Vagina (tissue), 2 donors: ENCODE measurements at regions not wholly inside any gene's neighbourhood (a gene's known extent, or its start where the extent isn't known, plus 50 kb on each side); places are given as distances from the start of the nearest gene placed in this dataset.

Experiments used
- DNase-seq, 2 donors: peaks; one replicate each; pipeline ENCODE4 v3.0.0-alpha.2; 2017; ENCODE audit errors: extremely low spot score in 2 of 2
- H3K27ac ChIP-seq: fragments of 200-600 bp; sonication (generic); one replicate; pipeline ENCODE4 v1.5.1; 2019
- H3K27me3 ChIP-seq: fragments of 200-600 bp; sonication (generic); one replicate; pipeline ENCODE4 v1.5.1; 2019
- H3K36me3 ChIP-seq, 2 donors: fragments of 200-600 bp; sonication (generic); one replicate each; pipeline ENCODE4 v1.5.1; 2017 to 2019
- H3K4me1 ChIP-seq: fragments of 200-600 bp; sonication (generic); one replicate; pipeline ENCODE4 v1.5.1; 2019
- H3K4me3 ChIP-seq, 2 donors: fragments of 200-600 bp; sonication (generic); 1 replicate in 1 of 2; 2 replicates in 1 of 2; pipeline ENCODE4 v1.5.1; 2016 to 2019
- H3K9me3 ChIP-seq: fragments of 200-600 bp; sonication (generic); one replicate; pipeline ENCODE4 v1.5.1; 2019
- POLR2A ChIP-seq, 2 donors: fragments of 450-650 bp; IDR thresholded peaks; one replicate each; pipeline ENCODE4 v1.6.1; 2017; ENCODE audit warnings: antibody characterized with exemption in 2 of 2, mild to moderate bottlenecking in 2 of 2, moderate library complexity in 2 of 2
- POLR2AphosphoS5 ChIP-seq, 2 donors: sonication (generic); formaldehyde crosslinking; IDR thresholded peaks; one replicate each; pipeline ENCODE4 v1.9.0; 2017; ENCODE audit warnings: antibody characterized with exemption in 2 of 2, mild to moderate bottlenecking in 2 of 2, low read depth in 1 of 2; ENCODE audit not compliant: insufficient read depth in 1 of 2
- intact Hi-C: fragments of 100-400 bp; cut with DNase I; formaldehyde crosslinking; loops from one replicate; pipeline ENCODE4 v1.15.1; 2023
- TF ChIP-seq, protein P1 (sequence below), 3 experiments: fragments of 450-650 bp in 2 of 3; fragments of 200-600 bp in 1 of 3; sonication (generic) in 1 of 3; IDR thresholded peaks; one replicate each; pipeline ENCODE4 v1.5.1; 2017 to 2019; ENCODE audit warnings: antibody characterized with exemption in 3 of 3, mild to moderate bottlenecking in 2 of 3, moderate library complexity in 2 of 3

DNA sequence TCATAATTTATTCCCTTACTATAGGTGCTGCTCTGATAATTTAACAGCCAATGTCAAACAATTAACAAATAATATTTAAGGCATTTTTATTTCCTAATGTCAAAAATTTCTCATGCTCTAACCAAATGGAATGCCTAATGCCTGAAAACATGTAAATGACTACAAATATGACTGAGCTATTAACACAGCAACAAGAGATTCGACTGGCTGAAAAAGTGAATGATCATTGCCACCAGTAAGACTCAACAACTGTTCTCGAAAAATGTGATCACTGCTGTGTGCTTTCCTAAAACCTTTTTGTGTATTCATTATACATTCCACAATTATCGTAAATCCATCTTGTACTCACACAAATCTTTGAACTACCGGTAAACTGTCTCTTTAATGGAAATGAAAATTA, 118.7 kb downstream of the NPY start:
- intact Hi-C loops, result no loop called here
- TF ChIP-seq, protein P1, sequence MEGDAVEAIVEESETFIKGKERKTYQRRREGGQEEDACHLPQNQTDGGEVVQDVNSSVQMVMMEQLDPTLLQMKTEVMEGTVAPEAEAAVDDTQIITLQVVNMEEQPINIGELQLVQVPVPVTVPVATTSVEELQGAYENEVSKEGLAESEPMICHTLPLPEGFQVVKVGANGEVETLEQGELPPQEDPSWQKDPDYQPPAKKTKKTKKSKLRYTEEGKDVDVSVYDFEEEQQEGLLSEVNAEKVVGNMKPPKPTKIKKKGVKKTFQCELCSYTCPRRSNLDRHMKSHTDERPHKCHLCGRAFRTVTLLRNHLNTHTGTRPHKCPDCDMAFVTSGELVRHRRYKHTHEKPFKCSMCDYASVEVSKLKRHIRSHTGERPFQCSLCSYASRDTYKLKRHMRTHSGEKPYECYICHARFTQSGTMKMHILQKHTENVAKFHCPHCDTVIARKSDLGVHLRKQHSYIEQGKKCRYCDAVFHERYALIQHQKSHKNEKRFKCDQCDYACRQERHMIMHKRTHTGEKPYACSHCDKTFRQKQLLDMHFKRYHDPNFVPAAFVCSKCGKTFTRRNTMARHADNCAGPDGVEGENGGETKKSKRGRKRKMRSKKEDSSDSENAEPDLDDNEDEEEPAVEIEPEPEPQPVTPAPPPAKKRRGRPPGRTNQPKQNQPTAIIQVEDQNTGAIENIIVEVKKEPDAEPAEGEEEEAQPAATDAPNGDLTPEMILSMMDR (IDR thresholded peaks at IDR 0.05), result no peak
- TF ChIP-seq POLR2A (IDR thresholded peaks at IDR 0.05) (no peak), POLR2AphosphoS5 (IDR thresholded peaks at IDR 0.05; ENCODE audit: insufficient read depth in 1 of 2, low read depth in 1 of 2) (no peak)
- Histone ChIP-seq H3K4me1 (no peaks in the 10 kb centered on the region), H3K27ac (no peak overlapping the region), H3K4me3 (no peak overlapping the region), H3K9me3 (no peaks in the 10 kb centered on the region), H3K27me3 (no peaks in the 10 kb centered on the region), H3K36me3 (no peaks in the 10 kb centered on the region)
- DNase-seq, result no peak

DNA sequence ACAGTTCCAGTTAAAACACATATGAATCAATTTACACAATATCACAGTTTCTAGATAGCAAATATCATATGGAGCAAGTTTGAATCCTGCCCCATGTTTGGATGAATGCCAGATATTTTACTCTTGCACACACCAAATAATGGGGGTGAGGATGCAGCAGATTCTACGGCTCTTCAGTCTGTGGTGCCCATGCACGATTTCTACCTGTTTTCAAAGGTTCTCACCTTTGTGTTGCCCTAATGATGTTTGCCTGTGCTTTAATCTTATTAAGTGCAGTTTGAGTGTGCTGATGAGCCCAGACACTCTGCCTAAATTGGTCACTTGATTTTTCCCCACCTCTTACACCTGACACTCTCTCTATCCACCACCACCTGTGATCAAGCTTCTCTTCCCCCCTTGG, 119.6 kb downstream of the NPY start:
- intact Hi-C loops, result no loop called here
- Histone ChIP-seq H3K36me3 (no peaks in the 10 kb centered on the region), H3K4me1 (no peaks in the 10 kb centered on the region), H3K9me3 (no peaks in the 10 kb centered on the region), H3K27me3 (no peaks in the 10 kb centered on the region), H3K27ac (no peak overlapping the region), H3K4me3 (no peak overlapping the region)
- no peak for DNase-seq
- TF ChIP-seq POLR2AphosphoS5 (IDR thresholded peaks at IDR 0.05; ENCODE audit: insufficient read depth in 1 of 2, low read depth in 1 of 2) (no peak), POLR2A (IDR thresholded peaks at IDR 0.05) (no peak)
- TF ChIP-seq, protein P1 (IDR thresholded peaks at IDR 0.05), result no peak

- no peak for DNase-seq
- intact Hi-C loops, result no loop called here
Observed at GRCh38 chr7:24404315-24404714, 120.3 kb downstream of the NPY start.

GRCh38 chr7:24405002-24405401, 121.0 kb downstream of the NPY start:
- Histone ChIP-seq H3K9me3 (no peaks in the 10 kb centered on the region), H3K36me3 (no peaks in the 10 kb centered on the region), H3K4me3 (no peak overlapping the region), H3K27ac (no peak overlapping the region), H3K27me3 (no peaks in the 10 kb centered on the region), H3K4me1 (no peaks in the 10 kb centered on the region)
- intact Hi-C loops, result no loop called here
- TF ChIP-seq POLR2A (IDR thresholded peaks at IDR 0.05), result no peak
- no peak for TF ChIP-seq POLR2AphosphoS5 (IDR thresholded peaks at IDR 0.05; ENCODE audit: insufficient read depth in 1 of 2, low read depth in 1 of 2)
- TF ChIP-seq, protein P1 (IDR thresholded peaks at IDR 0.05), result no peak
- no peak for DNase-seq

More at GRCh38 chr7:24404315-24404714, 120.3 kb downstream of the NPY start:
- Histone ChIP-seq H3K36me3 (no peaks in the 10 kb centered on the region), H3K9me3 (no peaks in the 10 kb centered on the region), H3K4me3 (no peak overlapping the region), H3K27me3 (no peaks in the 10 kb centered on the region), H3K4me1 (no peaks in the 10 kb centered on the region), H3K27ac (no peak overlapping the region)
- TF ChIP-seq POLR2A (IDR thresholded peaks at IDR 0.05), result no peak
- no peak for TF ChIP-seq POLR2AphosphoS5 (IDR thresholded peaks at IDR 0.05; ENCODE audit: insufficient read depth in 1 of 2, low read depth in 1 of 2)
- TF ChIP-seq, protein P1 (IDR thresholded peaks at IDR 0.05), result no peak

DNA sequence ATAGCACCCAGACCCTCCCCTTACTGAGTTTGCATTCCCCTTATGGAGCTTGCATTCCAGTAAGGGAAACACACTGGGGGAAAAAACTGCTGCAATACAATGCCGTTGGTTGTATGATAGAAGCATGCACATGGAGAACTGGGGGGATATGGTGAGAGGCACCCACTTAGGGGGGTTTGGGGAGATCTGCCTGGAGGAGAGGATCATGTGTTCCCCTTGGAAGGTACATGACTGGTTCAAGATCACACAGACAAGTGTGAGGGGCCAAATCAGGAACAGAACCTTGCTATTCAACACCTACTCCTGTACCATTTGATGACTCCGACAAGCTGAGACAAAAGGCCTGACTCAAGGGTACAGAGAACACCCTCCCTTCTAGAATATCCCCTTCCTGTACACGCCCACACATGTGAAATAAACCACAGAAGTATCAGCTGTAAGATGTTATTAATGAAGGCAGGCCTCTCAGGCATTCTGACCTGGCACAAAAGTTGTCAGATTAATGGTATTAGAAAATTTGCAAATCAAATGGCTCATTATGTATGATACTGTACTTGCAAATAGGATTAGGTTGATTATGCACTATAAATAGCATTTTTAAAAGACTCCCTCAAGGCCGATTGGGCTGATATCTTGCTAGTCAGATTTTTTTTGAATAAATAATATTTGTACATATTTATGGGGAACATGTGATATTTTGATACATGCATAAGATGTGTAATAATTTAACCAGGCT, 122.2 kb downstream of the NPY start:
- intact Hi-C loops, result no loop called here

More for the DNA sequence above, 122.2 kb downstream of the NPY start:
- Histone ChIP-seq H3K9me3 (no peaks in the 10 kb centered on the region), H3K36me3 (no peaks in the 10 kb centered on the region), H3K27ac (no peak overlapping the region), H3K4me3 (no peak overlapping the region), H3K27me3 (no peaks in the 10 kb centered on the region), H3K4me1 (no peaks in the 10 kb centered on the region)
- no peak for DNase-seq
- TF ChIP-seq, protein P1 (IDR thresholded peaks at IDR 0.05), result no peak
- TF ChIP-seq POLR2AphosphoS5 (IDR thresholded peaks at IDR 0.05; ENCODE audit: insufficient read depth in 1 of 2, low read depth in 1 of 2) (no peak), POLR2A (IDR thresholded peaks at IDR 0.05) (no peak)
